Uterus (tissue), 2 donors: ENCODE measurements at regions not wholly inside any gene's neighbourhood (a gene's known extent, or its start where the extent isn't known, plus 50 kb on each side); places are given as distances from the start of the nearest gene placed in this dataset.

Experiments used
- CTCF ChIP-seq, 4 experiments: fragments of 200-600 bp in 2 of 4; fragments of 450-650 bp in 2 of 4; sonication (generic) in 2 of 4; IDR thresholded peaks; one replicate each; pipeline ENCODE4 v1.5.1; 2016 to 2019; ENCODE audit warnings: antibody characterized with exemption in 4 of 4, mild to moderate bottlenecking in 2 of 4, moderate library complexity in 1 of 4
- POLR2A ChIP-seq, 2 donors: fragments of 450-650 bp; IDR thresholded peaks; one replicate each; pipeline ENCODE4 v1.6.1; 2016; ENCODE audit warnings: antibody characterized with exemption in 2 of 2, mild to moderate bottlenecking in 1 of 2, moderate library complexity in 1 of 2

- TF ChIP-seq CTCF (IDR thresholded peaks at IDR 0.05): no peak
- TF ChIP-seq POLR2A (IDR thresholded peaks at IDR 0.05): no peak
Observed at GRCh38 chr5:84599964-84600363, 215.3 kb upstream of the EDIL3 start.
